ENCODE measurements at regions not wholly inside any gene's neighbourhood (a gene's known extent, or its start where the extent isn't known, plus 50 kb on each side); places are given as distances from the start of the nearest gene placed in this dataset.

GRCh38 chr3:40867797-40868196 is 331.5 kb upstream of the CTNNB1 start:
- DNase-seq (ENCODE audit: low read depth) = no peak
- H3K4me3 ChIP-seq (ENCODE audit: low read depth, low read length) = no peak overlapping the region
- TF ChIP-seq, protein P1, sequence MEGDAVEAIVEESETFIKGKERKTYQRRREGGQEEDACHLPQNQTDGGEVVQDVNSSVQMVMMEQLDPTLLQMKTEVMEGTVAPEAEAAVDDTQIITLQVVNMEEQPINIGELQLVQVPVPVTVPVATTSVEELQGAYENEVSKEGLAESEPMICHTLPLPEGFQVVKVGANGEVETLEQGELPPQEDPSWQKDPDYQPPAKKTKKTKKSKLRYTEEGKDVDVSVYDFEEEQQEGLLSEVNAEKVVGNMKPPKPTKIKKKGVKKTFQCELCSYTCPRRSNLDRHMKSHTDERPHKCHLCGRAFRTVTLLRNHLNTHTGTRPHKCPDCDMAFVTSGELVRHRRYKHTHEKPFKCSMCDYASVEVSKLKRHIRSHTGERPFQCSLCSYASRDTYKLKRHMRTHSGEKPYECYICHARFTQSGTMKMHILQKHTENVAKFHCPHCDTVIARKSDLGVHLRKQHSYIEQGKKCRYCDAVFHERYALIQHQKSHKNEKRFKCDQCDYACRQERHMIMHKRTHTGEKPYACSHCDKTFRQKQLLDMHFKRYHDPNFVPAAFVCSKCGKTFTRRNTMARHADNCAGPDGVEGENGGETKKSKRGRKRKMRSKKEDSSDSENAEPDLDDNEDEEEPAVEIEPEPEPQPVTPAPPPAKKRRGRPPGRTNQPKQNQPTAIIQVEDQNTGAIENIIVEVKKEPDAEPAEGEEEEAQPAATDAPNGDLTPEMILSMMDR (conservative IDR thresholded peaks at IDR 0.05; ENCODE audit: low read depth, low read length) = no peak

DNA sequence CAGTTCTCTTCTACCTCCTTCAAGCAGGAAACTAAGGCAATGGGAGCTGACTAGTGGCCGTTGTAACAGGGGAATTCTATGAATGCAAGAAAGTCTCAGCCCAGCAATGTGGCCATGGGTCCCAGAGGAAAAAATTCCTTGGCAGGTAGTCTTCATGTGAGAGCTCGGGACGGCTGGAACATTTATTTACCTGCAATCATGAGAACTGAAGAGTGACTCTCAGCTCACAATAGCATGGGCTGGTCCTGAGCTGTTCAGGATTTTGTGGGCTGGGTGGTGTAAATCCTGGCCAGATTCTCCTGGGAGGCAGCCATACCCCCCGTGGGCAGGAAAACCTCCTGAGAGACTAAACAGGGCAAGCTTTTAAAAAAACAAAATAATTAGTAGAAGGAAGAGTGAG is 330.3 kb upstream of the CTNNB1 start:
- TF ChIP-seq, protein P1 (conservative IDR thresholded peaks at IDR 0.05; ENCODE audit: low read depth, low read length) = no peak
- no peak for DNase-seq (ENCODE audit: low read depth)
- no peak overlapping the region for H3K4me3 ChIP-seq (ENCODE audit: low read depth, low read length)

DNA sequence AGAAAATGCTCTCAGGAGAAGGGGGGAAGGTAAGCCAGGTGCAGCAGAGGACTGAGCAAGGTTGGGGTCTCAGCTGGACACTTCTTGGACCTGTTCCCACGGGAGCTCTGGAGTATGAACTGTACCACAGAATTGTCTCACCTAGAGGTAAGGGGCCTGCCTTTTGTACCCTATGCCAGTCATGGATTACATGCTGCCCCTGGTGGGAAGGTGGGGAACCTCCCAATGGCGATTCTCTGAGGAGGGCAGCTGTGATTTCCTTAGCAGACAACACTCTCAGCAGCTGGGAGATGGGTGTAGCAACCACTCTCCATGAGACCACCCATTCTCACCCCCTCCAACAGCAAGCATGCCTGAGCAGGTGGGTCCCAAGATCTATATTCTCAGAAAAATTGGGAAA is 329.4 kb upstream of the CTNNB1 start:
- DNase-seq (ENCODE audit: low read depth) = no peak

DNA sequence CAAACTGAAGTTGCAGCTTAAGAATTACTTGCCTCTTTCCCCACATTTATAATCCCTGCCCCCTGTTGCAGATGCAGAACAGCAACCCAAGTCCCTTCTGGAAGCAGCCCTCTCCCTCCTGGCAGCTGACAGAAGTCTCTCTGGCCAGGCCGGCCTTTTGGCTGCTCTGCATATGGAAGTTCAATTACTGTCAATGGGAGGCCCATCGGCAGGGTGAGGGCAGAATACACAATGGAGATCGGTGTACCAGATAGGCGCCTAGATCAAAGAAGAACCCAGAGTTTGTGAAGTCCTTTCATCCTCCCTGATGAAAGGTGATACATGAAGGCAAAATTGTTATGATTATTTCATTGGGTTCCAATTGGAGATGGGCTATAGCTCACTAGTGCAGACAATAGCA is 327.9 kb upstream of the CTNNB1 start:
- H3K4me3 ChIP-seq (ENCODE audit: low read depth, low read length) = no peak overlapping the region
- TF ChIP-seq, protein P1 (conservative IDR thresholded peaks at IDR 0.05; ENCODE audit: low read depth, low read length) = no peak
- DNase-seq (ENCODE audit: low read depth) = no peak

More for the DNA sequence above, 329.4 kb upstream of the CTNNB1 start:
- H3K4me3 ChIP-seq (ENCODE audit: low read depth, low read length) = no peak overlapping the region
- TF ChIP-seq, protein P1 (conservative IDR thresholded peaks at IDR 0.05; ENCODE audit: low read depth, low read length) = peak; percentile 27

- TF ChIP-seq, protein P1 (conservative IDR thresholded peaks at IDR 0.05; ENCODE audit: low read depth, low read length) = no peak
- no peak overlapping the region for H3K4me3 ChIP-seq (ENCODE audit: low read depth, low read length)
- no peak for DNase-seq (ENCODE audit: low read depth)
Observed at GRCh38 chr3:40872258-40872920, 326.9 kb upstream of the CTNNB1 start.

GRCh38 chr3:40873476-40873875 is 325.8 kb upstream of the CTNNB1 start:
- no peak overlapping the region for H3K4me3 ChIP-seq (ENCODE audit: low read depth, low read length)
- TF ChIP-seq, protein P1 (conservative IDR thresholded peaks at IDR 0.05; ENCODE audit: low read depth, low read length) = no peak

More at GRCh38 chr3:40873476-40873875, 325.8 kb upstream of the CTNNB1 start:
- DNase-seq (ENCODE audit: low read depth) = no peak

Data from choroid plexus epithelial cell (primary cell).